Esophagus (tissue), 2 donors: ENCODE measurements at regions not wholly inside any gene's neighbourhood (a gene's known extent, or its start where the extent isn't known, plus 50 kb on each side); places are given as distances from the start of the nearest gene placed in this dataset.

Source experiments
- H3K27ac ChIP-seq, 2 donors: one replicate each; pipeline ENCODE4 v1.5.1; 2013; ENCODE audit warnings: low read depth in 2 of 2, mild to moderate bottlenecking in 2 of 2, inconsistent platforms in 1 of 2, low read length in 1 of 2, moderate library complexity in 1 of 2
- H3K27me3 ChIP-seq, 2 donors: one replicate each; pipeline ENCODE4 v1.6.1; 2013; ENCODE audit warnings: low read length in 2 of 2, control low read depth in 1 of 2, mild to moderate bottlenecking in 1 of 2; ENCODE audit not compliant: insufficient read depth in 2 of 2, control insufficient read depth in 1 of 2
- H3K36me3 ChIP-seq, 2 donors: one replicate each; pipeline ENCODE4 v1.6.1; 2013; ENCODE audit warnings: low read length in 1 of 2; ENCODE audit not compliant: control insufficient read depth in 2 of 2, insufficient read depth in 2 of 2
- H3K4me1 ChIP-seq, 2 donors: one replicate each; pipeline ENCODE4 v1.6.1; 2013; ENCODE audit warnings: low read length in 1 of 2; ENCODE audit not compliant: control insufficient read depth in 2 of 2, insufficient read depth in 2 of 2
- H3K4me3 ChIP-seq, 2 donors: one replicate each; pipeline ENCODE4 v1.5.1; 2013; ENCODE audit warnings: low read length in 2 of 2, mild to moderate bottlenecking in 2 of 2, low read depth in 1 of 2, moderate library complexity in 1 of 2
- H3K9me3 ChIP-seq, 2 donors: one replicate each; pipeline ENCODE4 v1.6.1; 2013; ENCODE audit warnings: mild to moderate bottlenecking in 2 of 2, low read depth in 1 of 2, low read length in 1 of 2, moderate library complexity in 1 of 2; ENCODE audit not compliant: control insufficient read depth in 2 of 2, insufficient read depth in 1 of 2
- WGBS, 2 donors: extraction: QIAGEN DNeasy Blood & Tissue Kit; methylation state at CpG; one replicate each; pipeline ENCODE4 v1.1.7; 2013; 5-methylcytosine and 5-hydroxymethylcytosine counted together
- donor health status: healthy with polysubstance abuse.
- donor health status: Bipolar disorder and iron deficiency.

- Histone ChIP-seq H3K27ac (no peak overlapping the region), H3K4me1 (no peaks in the 10 kb centered on the region), H3K27me3 (no peaks in the 10 kb centered on the region), H3K9me3 (no peaks in the 10 kb centered on the region), H3K4me3 (no peak overlapping the region), H3K36me3 (no peaks in the 10 kb centered on the region)
- WGBS, 2 donors = 84 to 89% methylated on average over 2 of the region's 2 CpGs
These were observed 687.4 kb downstream of the PRR16 start for GRCh38 chr5:121151534-121151933.

DNA sequence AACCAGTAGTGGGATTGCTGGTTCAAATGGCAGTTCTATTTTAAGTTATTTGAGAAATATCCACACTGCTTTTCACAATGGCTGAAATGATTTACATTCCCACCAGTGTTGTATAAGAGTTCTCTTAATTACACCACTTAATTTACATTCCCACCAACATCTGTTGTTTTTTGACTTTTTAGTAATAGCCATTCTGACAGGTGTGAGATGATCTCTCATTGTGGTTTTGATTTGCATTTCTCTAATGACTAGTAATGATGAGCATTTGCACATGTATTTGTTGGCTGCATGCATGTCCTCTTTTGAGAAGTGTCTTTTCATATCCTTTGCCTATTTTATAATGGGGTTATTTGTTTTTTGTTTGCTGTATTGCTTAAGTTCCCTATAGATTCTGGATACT is 688.3 kb downstream of the PRR16 start:
- no peak overlapping the region for H3K27ac ChIP-seq
- no peaks in the 10 kb centered on the region for H3K9me3 ChIP-seq
- no peaks in the 10 kb centered on the region for H3K27me3 ChIP-seq
- H3K36me3 ChIP-seq = no peaks in the 10 kb centered on the region
- no peak overlapping the region for H3K4me3 ChIP-seq
- no peaks in the 10 kb centered on the region for H3K4me1 ChIP-seq

- Histone ChIP-seq H3K27ac (no peak overlapping the region), H3K9me3 (no peaks in the 10 kb centered on the region), H3K27me3 (no peaks in the 10 kb centered on the region), H3K36me3 (no peaks in the 10 kb centered on the region), H3K4me1 (no peaks in the 10 kb centered on the region), H3K4me3 (no peak overlapping the region)
- WGBS, 2 donors = 78 to 79% methylated on average over 1 of the region's 1 CpG
These were observed 692.5 kb downstream of the PRR16 start for GRCh38 chr5:121156565-121156964.

GRCh38 chr5:121158451-121158850 is 693.2 kb upstream of the FTMT start:
- no peak overlapping the region for H3K27ac ChIP-seq
- H3K27me3 ChIP-seq = no peaks in the 10 kb centered on the region
- no peaks in the 10 kb centered on the region for H3K36me3 ChIP-seq
- no peak overlapping the region for H3K4me3 ChIP-seq
- H3K9me3 ChIP-seq = no peaks in the 10 kb centered on the region
- H3K4me1 ChIP-seq = no peaks in the 10 kb centered on the region

DNA sequence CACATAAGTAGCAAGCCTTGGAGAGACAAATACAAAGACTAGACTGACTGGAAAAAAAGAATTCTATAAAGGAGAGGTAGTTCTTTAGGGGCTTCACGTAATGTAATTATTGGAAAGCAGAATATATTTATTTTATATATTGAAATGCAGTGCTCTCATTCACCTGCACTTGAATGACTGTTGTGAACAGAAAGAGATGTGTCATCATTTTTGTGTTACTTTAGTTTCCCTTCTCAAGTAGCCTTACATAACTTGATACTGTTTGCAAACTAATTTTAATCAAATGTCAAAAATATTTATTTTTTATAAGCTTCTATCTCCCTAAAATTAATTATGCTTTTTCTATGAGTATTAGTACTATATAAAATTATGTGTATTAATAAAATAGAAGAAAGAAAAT is 691.1 kb upstream of the FTMT start:
- H3K4me3 ChIP-seq = no peak overlapping the region
- no peaks in the 10 kb centered on the region for H3K4me1 ChIP-seq
- H3K27ac ChIP-seq = no peak overlapping the region
- no peaks in the 10 kb centered on the region for H3K36me3 ChIP-seq
- H3K9me3 ChIP-seq = no peaks in the 10 kb centered on the region
- 71 to 77% methylated on average over 1 of the region's 1 CpG for WGBS, 2 donors
- H3K27me3 ChIP-seq = no peaks in the 10 kb centered on the region

GRCh38 chr5:121164632-121165031 is 687.0 kb upstream of the FTMT start:
- Histone ChIP-seq H3K27ac (no peak overlapping the region), H3K4me1 (no peaks in the 10 kb centered on the region), H3K36me3 (no peaks in the 10 kb centered on the region), H3K27me3 (no peaks in the 10 kb centered on the region), H3K4me3 (no peak overlapping the region), H3K9me3 (no peaks in the 10 kb centered on the region)
- WGBS, 2 donors = 69 to 73% methylated on average over 10 of the region's 10 CpGs

- Histone ChIP-seq H3K27ac (no peak overlapping the region), H3K4me3 (no peak overlapping the region), H3K4me1 (no peaks in the 10 kb centered on the region), H3K36me3 (no peaks in the 10 kb centered on the region), H3K27me3 (no peaks in the 10 kb centered on the region), H3K9me3 (no peaks in the 10 kb centered on the region)
These were observed 680.3 kb upstream of the FTMT start for GRCh38 chr5:121171361-121171760.

- H3K4me1 ChIP-seq = no peaks in the 10 kb centered on the region
- H3K4me3 ChIP-seq = no peak overlapping the region
- H3K9me3 ChIP-seq = no peaks in the 10 kb centered on the region
- H3K36me3 ChIP-seq = no peaks in the 10 kb centered on the region
- no peak overlapping the region for H3K27ac ChIP-seq
- WGBS, 2 donors = 60 to 63% methylated on average over 2 of the region's 2 CpGs
- no peaks in the 10 kb centered on the region for H3K27me3 ChIP-seq
These were observed 679.8 kb upstream of the FTMT start for GRCh38 chr5:121171834-121172233.

DNA sequence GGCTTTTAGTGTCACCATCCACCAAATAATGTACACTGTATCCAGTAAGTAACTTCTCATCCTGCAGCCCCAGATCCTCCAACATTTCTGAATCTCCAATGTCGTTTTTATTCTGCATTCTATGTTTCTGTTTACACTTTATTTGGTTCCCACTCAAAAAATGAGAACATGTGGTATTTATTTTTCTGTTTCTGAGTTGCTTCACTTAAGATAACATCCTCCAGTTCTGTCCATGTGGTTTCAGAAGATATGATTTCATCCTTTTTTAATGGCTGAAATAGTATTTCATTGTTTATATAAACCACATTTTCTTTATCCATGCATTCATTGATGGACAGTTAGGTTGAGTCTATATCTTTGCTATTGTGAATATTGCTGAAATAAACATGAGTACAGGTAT is 677.3 kb upstream of the FTMT start:
- WGBS, 2 donors = 22 to 27% methylated on average over 1 of the region's 1 CpG
- H3K36me3 ChIP-seq = no peaks in the 10 kb centered on the region
- H3K4me3 ChIP-seq = no peak overlapping the region
- no peaks in the 10 kb centered on the region for H3K9me3 ChIP-seq
- no peak overlapping the region for H3K27ac ChIP-seq
- no peaks in the 10 kb centered on the region for H3K4me1 ChIP-seq
- H3K27me3 ChIP-seq = no peaks in the 10 kb centered on the region

DNA sequence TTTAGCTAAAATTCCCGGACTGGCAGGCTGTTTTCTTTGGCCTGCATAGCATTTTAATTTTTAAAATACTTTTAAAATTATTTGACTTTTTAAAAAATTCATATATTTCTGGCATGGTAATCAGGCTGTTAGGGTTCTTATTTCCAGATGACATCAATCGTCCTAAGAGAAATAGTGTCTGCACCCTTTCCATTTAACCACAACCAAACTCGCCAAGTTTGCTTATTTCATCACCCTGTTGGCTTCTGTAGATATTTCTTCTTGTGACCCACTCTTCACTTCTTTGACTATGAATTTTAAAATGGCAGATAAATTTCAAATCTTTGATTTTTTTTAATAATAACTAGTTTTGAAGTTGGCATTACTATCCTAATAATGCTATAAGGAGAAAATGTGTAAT is 675.7 kb upstream of the FTMT start:
- 75 to 79% methylated on average over 3 of the region's 3 CpGs for WGBS, 2 donors
- H3K27me3 ChIP-seq = no peaks in the 10 kb centered on the region
- no peaks in the 10 kb centered on the region for H3K9me3 ChIP-seq
- H3K36me3 ChIP-seq = no peaks in the 10 kb centered on the region
- no peak overlapping the region for H3K27ac ChIP-seq
- no peak overlapping the region for H3K4me3 ChIP-seq
- H3K4me1 ChIP-seq = no peaks in the 10 kb centered on the region
